Vagina (tissue), 2 donors: ENCODE measurements at regions not wholly inside any gene's neighbourhood (a gene's known extent, or its start where the extent isn't known, plus 50 kb on each side); places are given as distances from the start of the nearest gene placed in this dataset.

Source experiments
- POLR2AphosphoS5 ChIP-seq, 2 donors: sonication (generic); formaldehyde crosslinking; IDR thresholded peaks; one replicate each; pipeline ENCODE4 v1.9.0; 2017; ENCODE audit warnings: antibody characterized with exemption in 2 of 2, mild to moderate bottlenecking in 2 of 2, low read depth in 1 of 2; ENCODE audit not compliant: insufficient read depth in 1 of 2
- TF ChIP-seq, protein P1 (sequence below), 3 experiments: fragments of 450-650 bp in 2 of 3; fragments of 200-600 bp in 1 of 3; sonication (generic) in 1 of 3; IDR thresholded peaks; one replicate each; pipeline ENCODE4 v1.5.1; 2017 to 2019; ENCODE audit warnings: antibody characterized with exemption in 3 of 3, mild to moderate bottlenecking in 2 of 3, moderate library complexity in 2 of 3

GRCh38 chr3:152977366-152977765 is 142.4 kb downstream of the P2RY1 start:
- TF ChIP-seq, protein P1, sequence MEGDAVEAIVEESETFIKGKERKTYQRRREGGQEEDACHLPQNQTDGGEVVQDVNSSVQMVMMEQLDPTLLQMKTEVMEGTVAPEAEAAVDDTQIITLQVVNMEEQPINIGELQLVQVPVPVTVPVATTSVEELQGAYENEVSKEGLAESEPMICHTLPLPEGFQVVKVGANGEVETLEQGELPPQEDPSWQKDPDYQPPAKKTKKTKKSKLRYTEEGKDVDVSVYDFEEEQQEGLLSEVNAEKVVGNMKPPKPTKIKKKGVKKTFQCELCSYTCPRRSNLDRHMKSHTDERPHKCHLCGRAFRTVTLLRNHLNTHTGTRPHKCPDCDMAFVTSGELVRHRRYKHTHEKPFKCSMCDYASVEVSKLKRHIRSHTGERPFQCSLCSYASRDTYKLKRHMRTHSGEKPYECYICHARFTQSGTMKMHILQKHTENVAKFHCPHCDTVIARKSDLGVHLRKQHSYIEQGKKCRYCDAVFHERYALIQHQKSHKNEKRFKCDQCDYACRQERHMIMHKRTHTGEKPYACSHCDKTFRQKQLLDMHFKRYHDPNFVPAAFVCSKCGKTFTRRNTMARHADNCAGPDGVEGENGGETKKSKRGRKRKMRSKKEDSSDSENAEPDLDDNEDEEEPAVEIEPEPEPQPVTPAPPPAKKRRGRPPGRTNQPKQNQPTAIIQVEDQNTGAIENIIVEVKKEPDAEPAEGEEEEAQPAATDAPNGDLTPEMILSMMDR (IDR thresholded peaks at IDR 0.05): no peak
- TF ChIP-seq POLR2AphosphoS5 (IDR thresholded peaks at IDR 0.05; ENCODE audit: insufficient read depth in 1 of 2, low read depth in 1 of 2): no peak
